Stimulated activated CD4-positive, alpha-beta T cell treated with anti-CD3 and anti-CD28 coated beads, Interleukin-1b, Interleukin-23, amount 100 ng/mL, for 1 hour (primary cell): ENCODE measurements at regions not wholly inside any gene's neighbourhood (a gene's known extent, or its start where the extent isn't known, plus 50 kb on each side); places are given as distances from the start of the nearest gene placed in this dataset.

Source experiments
- DNase-seq, 2 donors: peaks; one replicate each; pipeline ENCODE4 v3.0.0-alpha.2; 2020; ENCODE audit warnings: low read depth in 2 of 2

GRCh38 chr2:121018136-121019061, 266.6 kb downstream of the TFCP2L1 start:
- no peak for DNase-seq

GRCh38 chr2:121019071-121019470, 265.9 kb downstream of the TFCP2L1 start:
- no peak for DNase-seq

GRCh38 chr2:121019756-121020155, 265.2 kb downstream of the TFCP2L1 start:
- DNase-seq = no peak

GRCh38 chr2:121021685-121022084, 263.3 kb downstream of the TFCP2L1 start:
- DNase-seq = no peak

GRCh38 chr2:121028577-121028976, 256.4 kb downstream of the TFCP2L1 start:
- no peak for DNase-seq

GRCh38 chr2:121030523-121030922, 254.5 kb downstream of the TFCP2L1 start:
- DNase-seq = no peak

- DNase-seq = no peak
Measured at GRCh38 chr2:121031568-121032340, 253.2 kb downstream of the TFCP2L1 start.

- no peak for DNase-seq
Measured at GRCh38 chr2:121033461-121033996, 251.5 kb downstream of the TFCP2L1 start.

- no peak for DNase-seq
Measured at GRCh38 chr2:121034551-121034950, 250.5 kb downstream of the TFCP2L1 start.

GRCh38 chr2:121036226-121036692, 248.7 kb downstream of the TFCP2L1 start:
- no peak for DNase-seq

GRCh38 chr2:121037480-121037879, 247.5 kb downstream of the TFCP2L1 start:
- DNase-seq = no peak

GRCh38 chr2:121038031-121038430, 247.0 kb downstream of the TFCP2L1 start:
- DNase-seq = no peak

GRCh38 chr2:121038431-121038830, 246.6 kb downstream of the TFCP2L1 start:
- no peak for DNase-seq

- DNase-seq = no peak
Measured at GRCh38 chr2:121038891-121039616, 245.9 kb downstream of the TFCP2L1 start.

GRCh38 chr2:121039679-121040078, 245.3 kb downstream of the TFCP2L1 start:
- DNase-seq = no peak

- DNase-seq = no peak
Measured at GRCh38 chr2:121041516-121041915, 243.5 kb downstream of the TFCP2L1 start.

GRCh38 chr2:121043061-121043826, 241.8 kb downstream of the TFCP2L1 start:
- no peak for DNase-seq

- no peak for DNase-seq
Measured at GRCh38 chr2:121043827-121044222, 241.2 kb downstream of the TFCP2L1 start.

GRCh38 chr2:121044412-121044811, 240.6 kb downstream of the TFCP2L1 start:
- DNase-seq = no peak

- DNase-seq = no peak
Measured at GRCh38 chr2:121045245-121045644, 239.8 kb downstream of the TFCP2L1 start.

- no peak for DNase-seq
Measured at GRCh38 chr2:121046335-121046734, 238.7 kb downstream of the TFCP2L1 start.
